B cell (primary cell): ENCODE measurements at regions not wholly inside any gene's neighbourhood (a gene's known extent, or its start where the extent isn't known, plus 50 kb on each side); places are given as distances from the start of the nearest gene placed in this dataset.

Experiments used
- CTCF ChIP-seq: fragments of 200-600 bp; IDR thresholded peaks from one replicate; pipeline ENCODE4 v1.8.0; 2022; ENCODE audit warnings: antibody characterized with exemption, mild to moderate bottlenecking
- EZH2 ChIP-seq: IDR thresholded peaks from 2 replicates; pipeline ENCODE4 v1.6.1; 2012; ENCODE audit warnings: borderline replicate concordance, low read depth, mild to moderate bottlenecking, moderate library complexity, low read length; ENCODE audit not compliant: insufficient read depth, poor library complexity, severe bottlenecking

GRCh38 chr15:96737408-96737807 is 406.9 kb downstream of the NR2F2 start:
- TF ChIP-seq CTCF (no peak), EZH2 (no peak)
